ENCODE measurements at regions not wholly inside any gene's neighbourhood (a gene's known extent, or its start where the extent isn't known, plus 50 kb on each side); places are given as distances from the start of the nearest gene placed in this dataset.

DNA sequence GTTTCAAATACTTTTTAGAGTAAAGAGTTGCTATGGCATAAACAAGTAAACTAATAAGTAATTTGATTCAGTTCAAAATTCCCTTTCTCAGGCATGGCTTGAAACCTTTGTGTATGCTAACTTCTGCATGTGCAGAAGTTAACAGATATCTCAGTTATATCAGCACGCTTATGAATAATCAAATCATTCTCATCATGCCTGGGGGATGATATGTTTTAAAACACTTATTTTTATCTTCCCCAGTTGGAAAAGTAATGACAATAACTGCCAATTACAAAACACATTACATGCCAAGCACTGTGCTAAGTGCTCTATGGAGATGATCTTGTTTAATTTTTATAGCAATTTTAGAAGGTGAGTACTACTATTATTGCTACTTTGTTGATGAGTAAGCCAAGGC is 146.4 kb downstream of the YIPF5 start:
- no peak overlapping the region for H2AFZ ChIP-seq (ENCODE audit: low read length, unreplicated experiment)
- no peak overlapping the region for H3K27ac ChIP-seq (ENCODE audit: low read depth, low read length)
- H3K27me3 ChIP-seq (ENCODE audit: insufficient read depth, low read length) = no peaks in the 10 kb centered on the region
- H3K79me2 ChIP-seq (ENCODE audit: control insufficient read depth, insufficient read depth, low read length, unreplicated experiment) = no peaks in the 10 kb centered on the region
- peaks cover 9% of the 10 kb centered on the region for H3K4me1 ChIP-seq (ENCODE audit: control insufficient read depth, insufficient read depth, low read length, unreplicated experiment)
- no peaks in the 10 kb centered on the region for H3K36me3 ChIP-seq (ENCODE audit: insufficient read depth, low read length)
- no peak overlapping the region for H3K4me3 ChIP-seq (ENCODE audit: low read depth, low read length)

- Histone ChIP-seq H2AFZ (ENCODE audit: low read length, unreplicated experiment) (no peak overlapping the region), H3K36me3 (ENCODE audit: insufficient read depth, low read length) (no peaks in the 10 kb centered on the region), H3K4me3 (ENCODE audit: low read depth, low read length) (no peak overlapping the region), H3K27ac (ENCODE audit: low read depth, low read length) (no peak overlapping the region), H3K79me2 (ENCODE audit: control insufficient read depth, insufficient read depth, low read length, unreplicated experiment) (no peaks in the 10 kb centered on the region), H3K4me1 (ENCODE audit: control insufficient read depth, insufficient read depth, low read length, unreplicated experiment) (peaks cover 9% of the 10 kb centered on the region), H3K27me3 (ENCODE audit: insufficient read depth, low read length) (no peaks in the 10 kb centered on the region)
Measured at GRCh38 chr5:144024545-144024944, 145.9 kb downstream of the YIPF5 start.

- H3K27ac ChIP-seq (ENCODE audit: low read depth, low read length) = no peak overlapping the region
- no peaks in the 10 kb centered on the region for H3K36me3 ChIP-seq (ENCODE audit: insufficient read depth, low read length)
- peaks cover 9% of the 10 kb centered on the region for H3K4me1 ChIP-seq (ENCODE audit: control insufficient read depth, insufficient read depth, low read length, unreplicated experiment)
- H2AFZ ChIP-seq (ENCODE audit: low read length, unreplicated experiment) = no peak overlapping the region
- H3K27me3 ChIP-seq (ENCODE audit: insufficient read depth, low read length) = no peaks in the 10 kb centered on the region
- H3K79me2 ChIP-seq (ENCODE audit: control insufficient read depth, insufficient read depth, low read length, unreplicated experiment) = no peaks in the 10 kb centered on the region
- H3K4me3 ChIP-seq (ENCODE audit: low read depth, low read length) = no peak overlapping the region
Measured at GRCh38 chr5:144026286-144026685, 144.2 kb downstream of the YIPF5 start.

- H3K27ac ChIP-seq (ENCODE audit: low read depth, low read length) = peak overlapping the region; percentile 31
- H3K4me3 ChIP-seq (ENCODE audit: low read depth, low read length) = peak overlapping the region; percentile 58
- no peaks in the 10 kb centered on the region for H3K36me3 ChIP-seq (ENCODE audit: insufficient read depth, low read length)
- H2AFZ ChIP-seq (ENCODE audit: low read length, unreplicated experiment) = peak overlapping the region; percentile 96
- H3K27me3 ChIP-seq (ENCODE audit: insufficient read depth, low read length) = no peaks in the 10 kb centered on the region
- peaks cover 9% of the 10 kb centered on the region for H3K4me1 ChIP-seq (ENCODE audit: control insufficient read depth, insufficient read depth, low read length, unreplicated experiment)
- no peaks in the 10 kb centered on the region for H3K79me2 ChIP-seq (ENCODE audit: control insufficient read depth, insufficient read depth, low read length, unreplicated experiment)
Measured at GRCh38 chr5:144028058-144028457, 142.4 kb downstream of the YIPF5 start.

GRCh38 chr5:144028636-144029035 is 141.8 kb downstream of the YIPF5 start:
- peak overlapping the region; percentile 31 for H3K27ac ChIP-seq (ENCODE audit: low read depth, low read length)
- H3K27me3 ChIP-seq (ENCODE audit: insufficient read depth, low read length) = no peaks in the 10 kb centered on the region
- peak overlapping the region; percentile 58 for H3K4me3 ChIP-seq (ENCODE audit: low read depth, low read length)
- peak overlapping the region; percentile 96 for H2AFZ ChIP-seq (ENCODE audit: low read length, unreplicated experiment)
- no peaks in the 10 kb centered on the region for H3K79me2 ChIP-seq (ENCODE audit: control insufficient read depth, insufficient read depth, low read length, unreplicated experiment)
- peaks cover 9% of the 10 kb centered on the region for H3K4me1 ChIP-seq (ENCODE audit: control insufficient read depth, insufficient read depth, low read length, unreplicated experiment)
- H3K36me3 ChIP-seq (ENCODE audit: insufficient read depth, low read length) = no peaks in the 10 kb centered on the region

GRCh38 chr5:144030904-144031303 is 139.6 kb downstream of the YIPF5 start:
- H3K27ac ChIP-seq (ENCODE audit: low read depth, low read length) = no peak overlapping the region
- no peaks in the 10 kb centered on the region for H3K79me2 ChIP-seq (ENCODE audit: control insufficient read depth, insufficient read depth, low read length, unreplicated experiment)
- H3K27me3 ChIP-seq (ENCODE audit: insufficient read depth, low read length) = no peaks in the 10 kb centered on the region
- no peak overlapping the region for H3K4me3 ChIP-seq (ENCODE audit: low read depth, low read length)
- peaks cover 9% of the 10 kb centered on the region for H3K4me1 ChIP-seq (ENCODE audit: control insufficient read depth, insufficient read depth, low read length, unreplicated experiment)
- H3K36me3 ChIP-seq (ENCODE audit: insufficient read depth, low read length) = no peaks in the 10 kb centered on the region
- H2AFZ ChIP-seq (ENCODE audit: low read length, unreplicated experiment) = no peak overlapping the region

DNA sequence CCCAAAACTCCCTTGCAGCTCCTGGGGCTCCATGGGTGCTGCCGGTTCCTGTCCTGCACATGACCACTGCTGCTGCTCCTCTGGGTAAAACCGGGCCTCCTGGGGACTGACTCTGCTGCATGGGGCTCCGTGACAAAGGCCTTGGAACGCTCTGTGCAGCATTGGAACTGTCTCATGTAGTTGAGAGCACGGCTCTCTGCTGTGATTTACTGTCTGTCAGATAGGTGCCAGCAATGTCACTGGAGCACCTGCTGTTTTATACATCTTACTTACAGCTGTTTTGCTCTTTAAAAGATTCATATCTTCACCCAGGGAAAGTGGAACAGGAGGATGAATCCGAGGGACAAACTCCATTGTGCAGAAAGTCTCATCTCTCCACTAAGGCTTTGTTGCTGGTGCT is 138.1 kb downstream of the YIPF5 start:
- Histone ChIP-seq H3K27me3 (ENCODE audit: insufficient read depth, low read length) (no peaks in the 10 kb centered on the region), H2AFZ (ENCODE audit: low read length, unreplicated experiment) (no peak overlapping the region), H3K4me3 (ENCODE audit: low read depth, low read length) (no peak overlapping the region), H3K27ac (ENCODE audit: low read depth, low read length) (no peak overlapping the region), H3K79me2 (ENCODE audit: control insufficient read depth, insufficient read depth, low read length, unreplicated experiment) (no peaks in the 10 kb centered on the region), H3K4me1 (ENCODE audit: control insufficient read depth, insufficient read depth, low read length, unreplicated experiment) (peaks cover 9% of the 10 kb centered on the region), H3K36me3 (ENCODE audit: insufficient read depth, low read length) (no peaks in the 10 kb centered on the region)

GRCh38 chr5:144033486-144033885 is 137.0 kb downstream of the YIPF5 start:
- H3K79me2 ChIP-seq (ENCODE audit: control insufficient read depth, insufficient read depth, low read length, unreplicated experiment) = no peaks in the 10 kb centered on the region
- no peak overlapping the region for H2AFZ ChIP-seq (ENCODE audit: low read length, unreplicated experiment)
- no peaks in the 10 kb centered on the region for H3K27me3 ChIP-seq (ENCODE audit: insufficient read depth, low read length)
- no peak overlapping the region for H3K4me3 ChIP-seq (ENCODE audit: low read depth, low read length)
- H3K27ac ChIP-seq (ENCODE audit: low read depth, low read length) = no peak overlapping the region
- peaks cover 2% of the 10 kb centered on the region for H3K4me1 ChIP-seq (ENCODE audit: control insufficient read depth, insufficient read depth, low read length, unreplicated experiment)
- no peaks in the 10 kb centered on the region for H3K36me3 ChIP-seq (ENCODE audit: insufficient read depth, low read length)

DNA sequence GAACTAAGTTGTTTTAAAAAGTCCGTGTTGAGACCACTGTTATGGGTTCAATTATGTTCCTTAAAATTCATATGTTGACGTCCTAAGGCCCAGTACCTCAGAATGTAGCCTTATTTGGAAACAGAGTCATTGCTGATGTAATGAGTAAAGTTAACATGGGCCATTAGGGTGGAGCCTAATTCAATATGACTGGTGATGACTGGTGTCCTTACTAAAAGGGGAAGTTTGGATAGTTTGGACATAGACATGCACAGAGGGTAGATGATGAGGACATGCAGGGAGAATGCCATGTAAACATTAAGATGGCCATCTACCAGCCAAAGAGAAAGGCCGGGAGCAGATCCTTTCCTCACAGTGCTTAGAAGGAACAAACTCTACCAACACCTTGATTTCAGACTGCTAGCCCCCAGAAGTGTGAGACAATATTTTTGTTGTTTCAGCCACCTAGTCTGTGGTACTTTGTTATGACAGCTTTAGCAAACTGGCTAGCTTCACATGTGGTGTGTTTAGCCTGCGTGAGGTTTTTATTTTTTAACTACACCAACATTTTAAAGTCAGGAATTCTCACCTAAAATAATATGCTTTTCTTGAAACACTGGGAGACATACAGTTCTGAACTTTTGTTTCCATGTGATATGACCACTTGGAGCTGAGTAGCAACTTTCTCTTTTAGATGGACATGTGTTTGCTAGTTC is 135.3 kb downstream of the YIPF5 start:
- H3K79me2 ChIP-seq (ENCODE audit: control insufficient read depth, insufficient read depth, low read length, unreplicated experiment) = no peaks in the 10 kb centered on the region
- no peak overlapping the region for H3K27ac ChIP-seq (ENCODE audit: low read depth, low read length)
- no peaks in the 10 kb centered on the region for H3K36me3 ChIP-seq (ENCODE audit: insufficient read depth, low read length)
- H3K4me3 ChIP-seq (ENCODE audit: low read depth, low read length) = no peak overlapping the region
- no peaks in the 10 kb centered on the region for H3K4me1 ChIP-seq (ENCODE audit: control insufficient read depth, insufficient read depth, low read length, unreplicated experiment)
- H2AFZ ChIP-seq (ENCODE audit: low read length, unreplicated experiment) = no peak overlapping the region
- no peaks in the 10 kb centered on the region for H3K27me3 ChIP-seq (ENCODE audit: insufficient read depth, low read length)

- H3K79me2 ChIP-seq (ENCODE audit: control insufficient read depth, insufficient read depth, low read length, unreplicated experiment) = no peaks in the 10 kb centered on the region
- no peaks in the 10 kb centered on the region for H3K4me1 ChIP-seq (ENCODE audit: control insufficient read depth, insufficient read depth, low read length, unreplicated experiment)
- H3K4me3 ChIP-seq (ENCODE audit: low read depth, low read length) = no peak overlapping the region
- H3K27ac ChIP-seq (ENCODE audit: low read depth, low read length) = no peak overlapping the region
- H3K27me3 ChIP-seq (ENCODE audit: insufficient read depth, low read length) = no peaks in the 10 kb centered on the region
- H2AFZ ChIP-seq (ENCODE audit: low read length, unreplicated experiment) = no peak overlapping the region
- no peaks in the 10 kb centered on the region for H3K36me3 ChIP-seq (ENCODE audit: insufficient read depth, low read length)
Measured at GRCh38 chr5:144036476-144036875, 134.0 kb downstream of the YIPF5 start.

- Histone ChIP-seq H3K4me1 (ENCODE audit: control insufficient read depth, insufficient read depth, low read length, unreplicated experiment) (no peaks in the 10 kb centered on the region), H3K27ac (ENCODE audit: low read depth, low read length) (no peak overlapping the region), H3K79me2 (ENCODE audit: control insufficient read depth, insufficient read depth, low read length, unreplicated experiment) (no peaks in the 10 kb centered on the region), H3K27me3 (ENCODE audit: insufficient read depth, low read length) (no peaks in the 10 kb centered on the region), H2AFZ (ENCODE audit: low read length, unreplicated experiment) (no peak overlapping the region), H3K36me3 (ENCODE audit: insufficient read depth, low read length) (no peaks in the 10 kb centered on the region), H3K4me3 (ENCODE audit: low read depth, low read length) (no peak overlapping the region)
Measured at GRCh38 chr5:144040615-144041305, 129.7 kb downstream of the YIPF5 start.

Measured in ACC112 (cell line).